K562 (cell line): ENCODE measurements at regions not wholly inside any gene's neighbourhood (a gene's known extent, or its start where the extent isn't known, plus 50 kb on each side); places are given as distances from the start of the nearest gene placed in this dataset.

ENCODE experiments used
- AFF1 ChIP-seq, 2 experiments: fragments of 450-650 bp; IDR thresholded peaks; 2 replicates each; pipeline ENCODE4 v1.6.1; 2018; ENCODE audit warnings: mild to moderate bottlenecking in 2 of 2, low read depth in 1 of 2; ENCODE audit not compliant: partially characterized antibody in 2 of 2
- BDP1 ChIP-seq: IDR thresholded peaks from 3 replicates; pipeline ENCODE4 v1.6.1; 2011; ENCODE audit not compliant: insufficient read length, insufficient read depth
- CREB5 ChIP-seq: fragments of 250-450 bp; sonication (Bioruptor Pico); IDR thresholded peaks from 2 replicates; pipeline ENCODE4 v1.5.0; 2020; ENCODE audit warnings: mild to moderate bottlenecking
- GATAD2B ChIP-seq: fragments of 450-650 bp; IDR thresholded peaks from 2 replicates; pipeline ENCODE4 v1.6.1; 2017; ENCODE audit warnings: mild to moderate bottlenecking, borderline replicate concordance
- HDAC1 ChIP-seq, 2 experiments: fragments of 450-650 bp; IDR thresholded peaks; 2 replicates each; pipeline ENCODE4 v1.6.1; 2016 to 2017; ENCODE audit warnings: inconsistent platforms in 1 of 2, mild to moderate bottlenecking in 1 of 2, moderate library complexity in 1 of 2
- HDAC2 ChIP-seq: fragments of 450-650 bp; IDR thresholded peaks from 2 replicates; pipeline ENCODE4 v1.6.1; 2016; ENCODE audit warnings: mild to moderate bottlenecking
- HLTF ChIP-seq: fragments of 450-650 bp; IDR thresholded peaks from 2 replicates; pipeline ENCODE4 v1.6.1; 2016
- HOXB6 ChIP-seq: fragments of 250-450 bp; sonication (Bioruptor Pico); IDR thresholded peaks from 2 replicates; pipeline ENCODE4 v1.5.1; 2022; ENCODE audit warnings: mild to moderate bottlenecking, borderline replicate concordance
- L3MBTL2 ChIP-seq: fragments of 450-650 bp; IDR thresholded peaks from 2 replicates; pipeline ENCODE4 v1.6.1; 2016; ENCODE audit warnings: mild to moderate bottlenecking, moderate library complexity
- MEF2D ChIP-seq: conservative IDR thresholded peaks from 2 replicates; pipeline ENCODE4 v1.6.1; 2016; ENCODE audit warnings: low read depth, missing genetic modification characterization, missing compliant biosample characterization
- NFIC ChIP-seq: fragments of 450-650 bp; IDR thresholded peaks from 2 replicates; pipeline ENCODE4 v1.6.1; 2017; ENCODE audit warnings: mild to moderate bottlenecking, inconsistent platforms
- PCBP1 ChIP-seq: fragments of 200-400 bp; formaldehyde crosslinking; IDR thresholded peaks from 2 replicates; pipeline ENCODE4 v1.6.1; 2018; ENCODE audit warnings: mild to moderate bottlenecking, low read depth, low read length; ENCODE audit not compliant: poor library complexity, severe bottlenecking
- RB1 ChIP-seq: fragments of 450-650 bp; IDR thresholded peaks from 2 replicates; pipeline ENCODE4 v1.6.1; 2017; ENCODE audit warnings: low read depth, mild to moderate bottlenecking
- SMAD2 ChIP-seq: fragments of 150-350 bp; IDR thresholded peaks from 2 replicates; pipeline ENCODE4 v1.6.1; 2014; ENCODE audit warnings: low read depth, mild to moderate bottlenecking, low read length
- SRF ChIP-seq, 2 experiments: fragments of 250-450, 450-650 bp in 1 of 2; sonication (Bioruptor Pico) in 1 of 2; sonication (generic) in 1 of 2; formaldehyde crosslinking; IDR thresholded peaks; 2 replicates each; pipeline versions ENCODE4 v1.5.0 to v1.5.1; 2020 to 2022; ENCODE audit warnings: mild to moderate bottlenecking in 1 of 2, missing genetic modification reagents in 1 of 2
- THAP7 ChIP-seq: fragments of 250-450 bp; sonication (Bioruptor Pico); IDR thresholded peaks from 2 replicates; pipeline ENCODE4 v1.5.0; 2021
- ZNF253 ChIP-seq: fragments of 250-450 bp; sonication (Bioruptor Pico); conservative IDR thresholded peaks from 2 replicates; pipeline ENCODE4 v1.6.1; 2021; ENCODE audit warnings: mild to moderate bottlenecking
- ZNF699 ChIP-seq: fragments of 250-450 bp; sonication (Bioruptor Pico); IDR thresholded peaks from 2 replicates; pipeline ENCODE4 v1.8.0; 2021; ENCODE audit warnings: mild to moderate bottlenecking, moderate library complexity; ENCODE audit not compliant: insufficient replicate concordance
- ZNF785 ChIP-seq: fragments of 250-450 bp; sonication (Bioruptor Pico); IDR thresholded peaks from 2 replicates; pipeline ENCODE4 v1.4.0; 2020; ENCODE audit warnings: mild to moderate bottlenecking
- TF ChIP-seq, protein P1 (sequence below): sonication (generic); formaldehyde crosslinking; IDR thresholded peaks from 2 replicates; pipeline ENCODE4 v1.8.1; 2022; ENCODE audit warnings: missing genetic modification reagents
- TF ChIP-seq, protein P2 (sequence below): sonication (generic); formaldehyde crosslinking; IDR thresholded peaks from 2 replicates; pipeline ENCODE4 v1.8.1; 2022; ENCODE audit warnings: missing genetic modification reagents

DNA sequence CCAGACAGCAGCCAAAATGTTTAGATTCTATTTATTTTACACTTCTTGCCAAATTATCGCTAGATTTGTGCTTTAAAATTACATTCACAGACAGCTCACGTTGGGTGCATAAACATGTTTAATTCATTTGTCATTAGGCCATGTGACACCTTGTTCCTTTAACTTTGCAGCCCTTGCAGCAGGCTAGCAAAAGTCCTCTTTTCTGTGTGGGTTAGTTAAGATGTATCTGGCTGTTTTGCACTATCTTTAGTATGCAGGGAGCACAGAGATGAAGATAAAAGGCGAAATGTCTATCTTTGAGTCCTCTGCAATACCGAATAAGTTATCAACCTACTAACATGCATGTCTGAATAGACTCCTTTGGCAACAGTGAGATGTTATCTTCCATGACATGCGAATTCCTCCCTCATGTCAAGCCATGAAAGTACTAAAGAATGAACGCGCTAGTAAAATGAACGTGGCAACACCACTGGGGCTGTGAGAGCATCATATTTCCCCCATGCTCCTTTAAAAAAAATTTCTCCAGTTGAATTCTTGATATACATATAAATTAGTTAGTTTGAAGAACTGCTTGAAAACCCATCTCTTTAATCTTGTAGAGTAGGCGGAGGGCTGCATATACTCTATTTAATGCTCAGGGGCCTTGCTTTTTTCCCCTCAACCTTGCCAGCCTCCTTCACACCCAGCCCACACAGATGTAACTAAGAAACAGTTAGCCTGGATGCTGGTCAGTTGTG, 620.4 kb upstream of the NR2F2 start (continued):
- TF ChIP-seq CREB5 (CRISPR knock-in tag): no peak
- TF ChIP-seq ZNF699 (CRISPR knock-in tag): no peak
- TF ChIP-seq, protein P1, sequence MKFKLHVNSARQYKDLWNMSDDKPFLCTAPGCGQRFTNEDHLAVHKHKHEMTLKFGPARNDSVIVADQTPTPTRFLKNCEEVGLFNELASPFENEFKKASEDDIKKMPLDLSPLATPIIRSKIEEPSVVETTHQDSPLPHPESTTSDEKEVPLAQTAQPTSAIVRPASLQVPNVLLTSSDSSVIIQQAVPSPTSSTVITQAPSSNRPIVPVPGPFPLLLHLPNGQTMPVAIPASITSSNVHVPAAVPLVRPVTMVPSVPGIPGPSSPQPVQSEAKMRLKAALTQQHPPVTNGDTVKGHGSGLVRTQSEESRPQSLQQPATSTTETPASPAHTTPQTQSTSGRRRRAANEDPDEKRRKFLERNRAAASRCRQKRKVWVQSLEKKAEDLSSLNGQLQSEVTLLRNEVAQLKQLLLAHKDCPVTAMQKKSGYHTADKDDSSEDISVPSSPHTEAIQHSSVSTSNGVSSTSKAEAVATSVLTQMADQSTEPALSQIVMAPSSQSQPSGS (CRISPR knock-in tag): no peak
- peak; percentile 93 for TF ChIP-seq MEF2D (tag)
- peak; percentile 71 for TF ChIP-seq RB1
- TF ChIP-seq HOXB6: no peak
- TF ChIP-seq GATAD2B: peak; percentile 92
- peak in 1 of 2 experiments; percentile 87 for TF ChIP-seq AFF1 (IDR thresholded peaks at IDR 0.05; ENCODE audit: low read depth in 1 of 2, partially characterized antibody in 2 of 2)
- TF ChIP-seq ZNF785 (CRISPR knock-in tag): no peak
- 0 out of 2 replicates have a peak, but pooled peaks have one; percentile 62 for TF ChIP-seq HLTF
- no peak for TF ChIP-seq ZNF253 (CRISPR knock-in tag)
- TF ChIP-seq THAP7 (CRISPR knock-in tag): no peak
- no peak for TF ChIP-seq BDP1
- TF ChIP-seq PCBP1: no peak
- peak; percentile 85; the same call in 1 of the 2 replicates for TF ChIP-seq HDAC2
- TF ChIP-seq HDAC1 (IDR thresholded peaks at IDR 0.05): peak in 1 of 2 experiments; percentile 92; a peak in 2 of 4 replicates
- TF ChIP-seq, protein P2, sequence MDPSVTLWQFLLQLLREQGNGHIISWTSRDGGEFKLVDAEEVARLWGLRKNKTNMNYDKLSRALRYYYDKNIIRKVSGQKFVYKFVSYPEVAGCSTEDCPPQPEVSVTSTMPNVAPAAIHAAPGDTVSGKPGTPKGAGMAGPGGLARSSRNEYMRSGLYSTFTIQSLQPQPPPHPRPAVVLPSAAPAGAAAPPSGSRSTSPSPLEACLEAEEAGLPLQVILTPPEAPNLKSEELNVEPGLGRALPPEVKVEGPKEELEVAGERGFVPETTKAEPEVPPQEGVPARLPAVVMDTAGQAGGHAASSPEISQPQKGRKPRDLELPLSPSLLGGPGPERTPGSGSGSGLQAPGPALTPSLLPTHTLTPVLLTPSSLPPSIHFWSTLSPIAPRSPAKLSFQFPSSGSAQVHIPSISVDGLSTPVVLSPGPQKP: no peak
- no peak for TF ChIP-seq SRF (CRISPR knock-in tag; IDR thresholded peaks at IDR 0.05)
- no peak for TF ChIP-seq SMAD2
- TF ChIP-seq L3MBTL2: peak; percentile 76
- TF ChIP-seq NFIC: peak; percentile 95
